ENCODE measurements at regions not wholly inside any gene's neighbourhood (a gene's known extent, or its start where the extent isn't known, plus 50 kb on each side); places are given as distances from the start of the nearest gene placed in this dataset.

- Histone ChIP-seq H4K8ac (ENCODE audit: extremely low read depth, insufficient read depth, low read length) (no peak overlapping the region), H2BK20ac (ENCODE audit: low read length) (no peak overlapping the region), H3K36me3 (ENCODE audit: control insufficient read depth in 2 of 4, insufficient read depth in 4 of 4, low read length in 3 of 4) (no peaks in the 10 kb centered on the region), H2AFZ (ENCODE audit: low read length) (no peak overlapping the region), H3K4ac (replicated peaks; ENCODE audit: insufficient read length, low read depth, low read length) (no peak overlapping the region), H3K14ac (ENCODE audit: insufficient read length) (no peak overlapping the region), H4K91ac (replicated peaks; ENCODE audit: insufficient read length, low read length) (no peak overlapping the region), H3K4me1 (replicated peaks in 1 of 4; ENCODE audit: control insufficient read depth in 3 of 4, insufficient read depth in 4 of 4, low read length in 3 of 4) (no peaks in the 10 kb centered on the region; a peak in 1 of 7 replicates), H4K5ac (ENCODE audit: insufficient read length, low read depth, low read length) (no peak overlapping the region), H3K27ac (ENCODE audit: low read depth, low read length) (no peak overlapping the region), H3K9me3 (ENCODE audit: insufficient read depth in 2 of 2, low read depth in 1 of 2, low read length in 1 of 2) (no peaks in the 10 kb centered on the region), H3K23ac (ENCODE audit: insufficient read length) (no peak overlapping the region), H3K27me3 (replicated peaks in 1 of 4; ENCODE audit: control insufficient read depth in 3 of 4, extremely low read depth in 1 of 4, insufficient read depth in 3 of 4, low read length in 3 of 4) (no peaks in the 10 kb centered on the region), H2BK120ac (replicated peaks; ENCODE audit: low read depth, low read length) (no peak overlapping the region), H2AK5ac (ENCODE audit: low read depth, low read length) (no peak overlapping the region), H3K9ac (replicated peaks in 1 of 4; ENCODE audit: extremely low read depth in 1 of 4, low read depth in 3 of 4, low read length in 3 of 4) (no peak overlapping the region), H3K23me2 (ENCODE audit: low read depth, low read length) (no peaks in the 10 kb centered on the region), H3K79me1 (ENCODE audit: low read depth, low read length) (no peaks in the 10 kb centered on the region), H3K4me3 (ENCODE audit: extremely low read depth in 1 of 4, insufficient read depth in 2 of 4, low read depth in 3 of 4, low read length in 4 of 4) (no peak overlapping the region), H4K20me1 (replicated peaks in 1 of 2; ENCODE audit: control insufficient read depth in 1 of 2, insufficient read depth in 2 of 2, low read length in 2 of 2) (no peaks in the 10 kb centered on the region), H2BK5ac (ENCODE audit: low read depth, low read length) (no peak overlapping the region), H3K79me2 (ENCODE audit: control insufficient read depth in 1 of 2, insufficient read depth in 2 of 2, low read length in 2 of 2) (no peaks in the 10 kb centered on the region), H2BK15ac (ENCODE audit: low read length) (no peak overlapping the region), H3K56ac (replicated peaks; ENCODE audit: insufficient read length, low read depth, low read length) (no peak overlapping the region), H3K18ac (ENCODE audit: extremely low read depth, low read length) (no peak overlapping the region), H3K4me2 (ENCODE audit: insufficient read depth in 1 of 2, low read depth in 2 of 2, low read length in 2 of 2) (no peak overlapping the region), H2BK12ac (ENCODE audit: low read depth, low read length) (no peak overlapping the region)
- FAIRE-seq, result no peak
- ChIA-PET CTCF (ENCODE audit: partially characterized antibody) (interaction anchor here (0.6 to 1.5 kb wide), 3 partner anchors 12 to 155 kb away, joined by 3 to 4 read pairs (median 4); no protein-coding TSS in a partner anchor), POLR2A (ENCODE audit: partially characterized antibody) (no interaction called here)
- WGBS, 2 experiments (ENCODE audit: extremely low coverage in 1 of 2, insufficient coverage in 1 of 2, insufficient read length in 1 of 2, insufficient replicate concordance in 2 of 2, low coverage in 1 of 2, low lambda C conversion rate in 2 of 2, missing lambda C conversion rate in 1 of 2), result 95% methylated on average over 13 of the region's 13 CpGs; no CpG with 5 or more reads in 1 of the 2 experiments
- DNase-seq (ENCODE audit: low read depth in 1 of 2, low spot score in 2 of 2), result no peak
- TF ChIP-seq KDM4A (IDR thresholded peaks at IDR 0.05; ENCODE audit: low read depth, low read length, severe bottlenecking) (no peak), ATF2 (IDR thresholded peaks at IDR 0.05; ENCODE audit: low read length) (no peak), NANOG (IDR thresholded peaks at IDR 0.05; ENCODE audit: insufficient read depth, low read depth, low read length, poor library complexity, severe bottlenecking) (no peak), RBBP5 (IDR thresholded peaks at IDR 0.05; ENCODE audit: borderline replicate concordance, low read depth, low read length) (no peak), POLR2A (IDR thresholded peaks at IDR 0.05; ENCODE audit: control extremely low read depth in 1 of 2, low read depth in 2 of 2, low read length in 2 of 2) (no peak), GABPA (IDR thresholded peaks at IDR 0.05; ENCODE audit: borderline replicate concordance, insufficient read depth, low read length) (no peak), SIRT6 (IDR thresholded peaks at IDR 0.05; ENCODE audit: low read length) (no peak), MAFK (IDR thresholded peaks at IDR 0.05; ENCODE audit: low read depth, low read length) (no peak), SIN3A (conservative IDR thresholded peaks at IDR 0.05 in 1 of 2, IDR thresholded peaks at IDR 0.05 in 1 of 2; ENCODE audit: low read depth in 1 of 2, low read length in 2 of 2) (no peak), FOSL1 (IDR thresholded peaks at IDR 0.05; ENCODE audit: insufficient read depth, low read depth, low read length) (no peak), CEBPB (IDR thresholded peaks at IDR 0.05; ENCODE audit: low read depth, low read length) (no peak), GTF2F1 (IDR thresholded peaks at IDR 0.05; ENCODE audit: borderline replicate concordance, low read depth, low read length) (no peak)
Measured at GRCh38 chr19:30653646-30654386, 281.6 kb downstream of the ZNF536 start.
